DMS153 treated with DMSO at 0.1 percent for 48 hours (cell line): ENCODE measurements at regions not wholly inside any gene's neighbourhood (a gene's known extent, or its start where the extent isn't known, plus 50 kb on each side); places are given as distances from the start of the nearest gene placed in this dataset.
"Not testable (repeated sequence)": the region's sequence is repeated elsewhere in the genome, so short reads cannot be mapped to it uniquely, and the experiment has no call there.

Source experiments
- DNase-seq: peaks from one replicate; lab custom pipeline; 2025; ENCODE audit not compliant: unreplicated experiment; lab: John Stamatoyannopoulos, UW

- DNase-seq: no peak
These were observed 348.0 kb downstream of the NPR3 start for GRCh38 chr5:33059081-33059480.

DNA sequence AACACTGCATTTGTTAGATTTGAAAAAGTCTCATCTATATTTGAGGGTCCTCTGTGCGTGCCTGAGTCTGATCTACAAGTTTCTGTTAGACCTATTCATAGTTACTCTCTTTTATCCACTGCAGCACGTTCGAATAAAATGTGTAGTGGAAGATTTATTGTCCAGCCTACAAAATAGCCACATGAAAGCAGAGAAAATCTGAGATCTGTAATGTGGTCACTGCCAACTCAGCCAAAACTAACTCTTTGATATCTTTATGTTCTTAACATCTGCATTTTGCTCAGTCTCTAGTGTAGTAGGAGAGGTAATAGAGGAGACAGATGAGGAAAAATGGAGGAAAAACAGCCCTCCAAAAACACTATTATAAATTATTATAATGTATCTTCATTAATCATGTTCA, 354.0 kb downstream of the NPR3 start:
- no peak for DNase-seq

GRCh38 chr5:33067291-33067690, 356.2 kb downstream of the NPR3 start:
- no peak for DNase-seq

DNA sequence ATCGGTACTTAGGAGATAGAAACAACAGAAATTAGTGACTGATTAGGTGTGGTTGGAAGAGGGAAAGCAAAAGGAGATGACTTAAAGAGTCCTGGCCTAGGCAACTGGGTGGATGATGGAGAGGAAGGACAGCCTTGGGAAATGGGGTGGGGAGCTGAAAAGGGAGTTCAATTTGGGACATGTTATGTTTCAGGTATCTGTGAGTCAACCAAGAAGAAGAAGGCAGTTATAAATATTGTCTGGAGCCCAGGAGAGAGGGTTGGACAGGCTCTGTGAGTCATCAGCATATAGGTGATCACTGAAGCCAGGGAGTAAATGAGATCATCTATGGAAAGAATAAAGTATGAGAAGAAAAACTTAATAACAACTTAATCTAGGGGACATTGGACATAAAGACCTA, 357.7 kb downstream of the NPR3 start:
- DNase-seq: no peak

- no peak for DNase-seq
These were observed 361.2 kb downstream of the NPR3 start for GRCh38 chr5:33072296-33072695.

- no peak for DNase-seq
These were observed 361.6 kb downstream of the NPR3 start for GRCh38 chr5:33072726-33073125.

DNA sequence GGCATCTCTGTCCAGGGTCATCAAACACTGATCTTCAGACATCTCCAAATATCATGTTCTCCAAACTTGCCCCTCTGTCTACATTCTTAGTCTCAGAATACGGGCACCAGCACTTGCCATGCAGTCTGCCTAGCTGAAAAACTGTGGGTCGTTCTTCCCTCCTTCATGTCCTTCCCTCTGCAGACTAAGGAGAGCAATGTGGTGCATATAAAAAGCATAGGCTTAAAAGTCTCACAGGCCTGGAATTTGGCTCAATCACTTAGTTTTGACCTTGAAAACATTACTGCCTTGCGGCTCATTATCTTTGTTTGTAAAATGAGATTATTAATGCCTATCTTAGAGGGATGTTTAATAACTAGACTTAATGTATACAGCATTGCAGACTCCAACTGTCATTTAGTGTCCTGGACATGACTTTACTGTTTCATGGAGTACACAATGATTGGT, 362.8 kb downstream of the NPR3 start:
- no peak for DNase-seq

DNA sequence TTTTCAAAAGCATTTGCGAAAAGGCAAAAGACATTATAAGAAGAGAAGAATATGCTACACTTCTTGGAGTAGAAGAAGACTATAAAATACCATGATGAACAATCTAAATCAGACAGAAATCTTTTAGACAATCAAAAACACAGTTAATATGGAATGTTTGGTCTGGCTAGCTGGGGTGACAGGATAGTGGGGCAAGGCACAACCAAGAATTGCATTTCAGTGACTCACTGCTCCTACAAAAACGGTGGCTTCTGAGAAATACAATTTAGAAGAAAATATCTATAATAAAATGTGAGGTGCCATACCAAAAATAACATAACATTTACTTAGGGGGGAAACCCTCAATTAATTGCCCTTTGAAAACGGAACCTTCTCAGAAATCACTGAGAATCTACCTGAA, 363.4 kb downstream of the NPR3 start:
- no peak for DNase-seq

DNA sequence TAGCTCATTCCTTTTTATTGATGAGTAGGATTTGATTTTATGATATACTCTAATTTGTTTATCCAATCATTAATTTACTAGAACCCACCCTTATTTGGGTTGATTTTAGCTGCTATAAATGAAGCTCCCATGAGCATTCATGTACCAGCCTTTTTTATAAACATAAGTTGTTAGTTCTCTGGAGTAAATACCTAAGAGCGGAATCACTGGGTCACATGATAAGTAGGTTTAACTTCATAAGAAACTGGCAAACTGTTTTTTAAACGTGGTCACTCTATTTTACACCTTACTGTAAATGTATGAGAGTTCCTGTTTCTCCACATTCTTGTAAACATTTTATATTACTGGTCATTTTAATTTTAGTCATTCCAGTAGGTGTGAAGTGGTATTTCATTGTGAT, 364.6 kb downstream of the NPR3 start:
- DNase-seq: no peak

- no peak for DNase-seq
These were observed 361.2 kb upstream of the TARS1 start for GRCh38 chr5:33079548-33079947.

DNA sequence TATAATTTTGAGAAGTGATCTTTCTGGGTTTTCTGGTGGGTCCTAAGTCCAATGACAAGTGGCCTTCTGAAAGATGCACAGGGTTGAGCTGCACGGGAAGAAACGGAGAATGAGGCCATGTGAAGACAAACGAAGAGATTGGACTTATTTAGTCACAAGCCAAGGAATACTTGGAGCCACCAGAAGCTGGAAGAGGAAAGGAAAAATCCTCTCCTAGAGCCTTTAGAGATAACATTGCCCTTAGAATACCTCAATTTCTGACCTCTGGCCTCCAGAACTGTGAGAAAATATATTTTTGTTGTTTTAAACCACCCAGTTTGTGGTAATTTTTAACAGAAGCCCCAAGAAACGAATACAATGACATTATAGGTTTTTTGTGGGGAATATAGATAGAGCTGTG, 360.5 kb upstream of the TARS1 start:
- DNase-seq: no peak

GRCh38 chr5:33088176-33088575, 352.6 kb upstream of the TARS1 start:
- no peak for DNase-seq

GRCh38 chr5:33091571-33092363, 349.0 kb upstream of the TARS1 start:
- no peak for DNase-seq

DNA sequence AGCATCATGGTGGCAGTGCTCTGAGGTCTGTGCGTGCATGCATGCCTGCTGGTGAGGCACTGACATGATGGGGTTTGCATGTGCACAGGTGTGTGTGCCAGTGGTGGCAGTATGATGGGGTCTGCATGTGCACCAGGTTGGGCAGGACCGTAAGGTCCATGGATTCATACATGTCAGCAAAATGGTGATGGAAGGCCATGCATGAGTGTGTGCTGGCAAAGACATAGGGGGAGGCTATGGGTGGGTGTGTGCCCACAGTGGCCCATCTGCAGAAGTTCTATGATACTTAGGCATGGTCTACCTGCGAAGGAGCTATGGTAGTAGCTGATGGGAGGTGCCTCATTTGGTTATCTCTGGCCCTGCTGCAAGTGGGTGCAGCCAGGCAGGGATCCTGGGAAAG, 348.0 kb upstream of the TARS1 start:
- DNase-seq: no peak

GRCh38 chr5:33102551-33102950, 338.2 kb upstream of the TARS1 start:
- DNase-seq: no peak

DNA sequence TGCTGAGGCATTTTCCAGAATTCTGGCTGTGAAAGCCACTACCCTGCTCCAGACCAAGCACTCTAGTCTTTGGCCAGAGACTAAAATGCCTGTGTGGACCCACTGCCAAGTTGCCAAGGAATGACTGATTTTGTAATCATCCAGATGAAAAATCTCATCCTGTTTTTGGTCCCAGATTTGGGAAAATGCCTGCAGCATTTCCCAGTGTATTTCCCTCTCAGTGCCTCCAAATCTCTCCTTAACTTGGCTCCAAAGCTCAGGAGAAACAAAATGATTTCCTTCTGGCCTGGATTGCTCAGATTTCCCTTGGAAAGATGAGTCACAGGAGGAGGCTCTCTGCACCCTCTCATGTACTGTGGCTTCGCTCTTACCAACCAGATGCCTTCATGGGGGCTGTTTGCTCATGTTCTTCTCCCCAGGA, 335.2 kb upstream of the TARS1 start:
- DNase-seq: no peak

GRCh38 chr5:33110496-33110895, 330.3 kb upstream of the TARS1 start:
- not testable (repeated sequence) for DNase-seq

- no peak for DNase-seq
These were observed 326.4 kb upstream of the TARS1 start for GRCh38 chr5:33114361-33114760.

DNA sequence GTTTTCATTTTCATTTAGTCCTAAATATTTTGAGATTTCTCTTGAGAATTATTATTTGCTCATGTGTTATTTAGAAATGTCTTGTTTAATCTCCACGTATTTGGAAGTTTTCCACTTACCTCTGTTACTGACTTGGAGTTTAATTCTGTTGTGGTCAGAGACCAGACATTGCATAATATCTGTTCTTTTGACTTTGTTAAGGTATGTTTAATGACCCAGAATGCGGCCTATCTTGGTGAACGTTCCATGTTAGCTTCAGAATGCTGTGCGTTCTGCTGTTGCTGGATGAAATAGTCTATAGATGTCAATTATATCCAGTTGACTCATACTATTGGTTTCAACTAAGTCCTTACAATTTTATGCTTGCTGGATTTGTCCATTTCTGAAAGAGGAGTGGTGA, 325.3 kb upstream of the TARS1 start:
- DNase-seq: no peak

DNA sequence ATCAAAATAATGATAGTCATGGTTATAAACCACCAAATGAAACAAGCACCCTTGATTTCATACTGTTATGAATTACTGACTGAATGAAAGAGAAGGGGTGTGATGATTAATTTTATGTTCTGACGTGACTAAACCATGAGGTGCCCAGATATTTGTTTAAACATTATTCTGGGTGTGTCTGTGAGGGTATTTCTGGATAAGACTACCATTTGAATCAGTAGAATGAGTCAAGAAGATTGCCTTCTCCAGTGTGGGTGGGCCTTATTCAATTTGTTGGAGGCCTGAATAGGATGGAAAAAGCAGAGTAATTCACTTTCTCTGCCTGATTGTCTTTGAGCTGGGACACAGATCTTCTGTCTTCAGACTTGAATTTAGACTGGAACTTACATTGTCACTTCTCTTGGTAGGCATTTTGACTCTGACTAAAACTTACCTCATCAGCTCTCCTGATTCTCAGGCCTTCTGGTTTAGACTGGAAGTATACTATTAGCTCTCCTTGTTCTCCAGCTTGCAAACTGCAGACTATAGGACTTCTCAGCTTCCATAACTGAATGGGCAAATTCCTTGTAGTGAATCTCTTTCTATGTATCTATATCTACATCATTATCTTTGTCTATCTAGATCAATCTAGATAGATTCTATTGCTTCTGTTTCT, 321.9 kb upstream of the TARS1 start:
- no peak for DNase-seq

- no peak for DNase-seq
These were observed 320.1 kb upstream of the TARS1 start for GRCh38 chr5:33120671-33121070.

DNA sequence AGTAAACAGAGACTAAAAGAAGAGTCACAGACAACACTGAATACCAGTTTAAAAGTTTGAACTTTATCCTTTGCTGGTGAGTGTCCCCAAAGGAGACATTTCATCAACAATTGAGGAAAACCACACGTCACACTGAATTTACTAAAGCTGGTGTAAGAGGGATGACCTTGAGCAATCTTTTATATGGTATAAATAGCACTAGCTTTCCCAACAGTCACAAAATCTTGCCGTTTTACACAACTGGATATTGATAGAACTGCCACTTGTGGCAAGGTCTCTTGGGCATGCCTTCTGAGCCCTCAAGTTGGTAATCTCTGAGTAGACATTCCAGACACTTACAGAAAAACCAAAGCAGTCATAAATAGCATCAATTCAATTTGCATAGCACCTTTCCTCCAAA, 311.5 kb upstream of the TARS1 start:
- no peak for DNase-seq

DNA sequence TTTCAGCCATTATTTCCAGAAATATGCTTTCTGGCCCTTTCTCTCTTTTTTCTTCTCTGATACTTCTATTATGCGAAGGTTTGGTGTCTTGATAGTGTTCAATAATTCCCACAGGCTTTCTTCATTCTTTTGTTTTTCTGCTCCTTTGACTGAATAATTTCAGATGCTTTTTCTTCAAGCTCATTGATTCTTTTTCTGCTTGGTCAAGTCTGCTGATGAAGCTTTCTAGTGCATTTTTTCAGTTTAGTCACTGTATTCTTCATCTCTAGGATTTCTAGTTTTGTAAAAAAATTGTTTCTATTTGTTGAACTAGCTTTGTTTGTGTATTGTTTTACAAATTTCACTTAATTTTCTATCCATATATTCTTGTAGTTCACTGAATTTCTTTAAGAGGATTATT, 304.0 kb upstream of the TARS1 start:
- no peak for DNase-seq
